ENCODE measurements at regions not wholly inside any gene's neighbourhood (a gene's known extent, or its start where the extent isn't known, plus 50 kb on each side); places are given as distances from the start of the nearest gene placed in this dataset.

DNA sequence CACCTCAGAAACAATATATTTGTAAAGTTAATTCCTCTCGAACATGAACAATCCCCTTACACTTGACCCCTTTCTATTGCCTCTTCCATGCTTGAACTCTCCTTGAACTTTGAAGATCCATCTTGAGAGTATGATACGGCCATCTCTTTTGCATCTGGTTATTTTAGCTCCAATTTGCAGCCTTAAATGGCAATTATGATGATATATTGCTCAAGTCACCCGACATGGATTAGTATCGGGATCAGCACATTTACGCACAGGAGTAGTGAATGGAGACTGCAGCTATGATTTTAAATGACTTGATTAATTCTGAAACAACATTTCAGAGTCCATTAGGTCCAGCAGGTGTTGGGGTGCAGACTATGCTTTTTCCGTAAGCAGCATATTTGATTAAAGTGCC lies 143.8 kb upstream of the PAQR3 start:
- DNase-seq, result no peak

DNA sequence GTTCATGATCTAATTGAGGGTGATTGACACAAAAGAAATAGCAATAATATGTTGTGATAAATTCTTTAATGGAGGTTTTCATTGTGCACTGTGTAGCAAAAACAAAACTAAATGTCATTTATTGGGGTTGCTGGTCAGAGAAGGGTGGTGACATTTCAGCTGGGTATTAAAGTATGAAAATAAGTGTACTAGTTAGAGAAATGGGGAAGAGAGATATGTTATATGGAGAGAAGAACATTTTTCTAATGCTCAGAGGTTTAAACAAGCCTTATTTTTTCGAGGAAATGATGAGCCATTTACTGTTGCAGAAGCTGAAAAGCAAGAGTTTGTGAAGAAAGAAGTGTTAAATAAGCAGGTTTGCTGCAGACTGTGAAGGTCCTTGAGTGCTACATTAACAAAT lies 142.7 kb upstream of the PAQR3 start:
- DNase-seq, result no peak

DNA sequence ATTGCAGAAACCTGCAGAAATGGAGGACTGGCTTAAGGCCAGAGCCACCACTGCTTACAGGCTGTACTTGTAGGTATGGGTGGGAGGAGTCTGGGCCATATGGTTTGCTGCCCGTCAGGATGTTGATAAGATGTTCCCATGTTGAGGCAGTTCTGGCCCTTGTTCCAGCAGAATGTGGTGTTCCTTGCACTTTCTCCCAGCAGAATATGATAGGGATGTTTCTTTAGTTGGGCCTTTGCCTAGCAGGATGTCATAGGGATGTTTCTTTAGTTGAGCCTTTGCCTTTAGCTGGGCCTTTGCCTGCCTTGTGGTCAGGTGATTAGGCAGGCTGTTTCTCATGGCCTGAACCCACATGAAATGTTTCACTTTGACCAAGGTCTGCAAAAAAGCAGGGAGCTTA lies 139.1 kb upstream of the PAQR3 start:
- no peak for DNase-seq

DNA sequence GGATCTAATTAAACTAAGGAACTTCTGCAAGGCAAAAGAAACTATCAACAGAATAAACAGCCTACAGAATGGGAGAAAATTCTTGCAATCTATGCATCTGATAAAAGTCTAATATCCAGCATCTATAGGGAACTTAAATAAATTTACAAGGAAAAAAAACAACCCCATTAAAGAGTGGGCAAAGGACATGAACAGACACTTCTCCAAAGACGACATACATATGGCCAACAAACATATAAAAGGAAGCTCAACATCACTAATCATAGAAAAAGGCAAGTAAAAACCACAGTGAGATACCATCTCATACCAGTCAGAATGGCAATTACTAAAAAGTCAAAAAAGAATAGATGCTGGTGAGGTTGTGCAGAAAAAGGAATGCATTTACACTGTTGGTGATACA lies 134.8 kb upstream of the PAQR3 start:
- no peak for DNase-seq

DNA sequence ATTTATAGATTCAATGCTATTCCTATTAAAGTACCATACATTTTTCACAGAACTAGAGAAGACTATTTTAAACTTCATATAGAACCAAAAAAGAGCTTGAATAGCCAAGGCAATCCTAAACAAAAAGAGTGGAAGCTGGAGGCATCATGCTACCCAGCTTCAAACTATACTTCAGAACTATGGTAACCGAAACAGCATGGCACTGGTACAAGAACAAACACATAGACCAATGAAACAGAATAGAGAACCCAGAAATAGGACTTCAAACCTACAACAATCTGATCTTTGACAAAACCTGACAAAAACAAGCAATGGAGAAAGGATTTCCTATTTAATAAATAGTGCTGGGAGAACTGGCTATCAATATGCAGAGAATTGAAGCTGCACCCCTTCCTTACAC lies 134.2 kb upstream of the PAQR3 start:
- DNase-seq, result no peak

DNA sequence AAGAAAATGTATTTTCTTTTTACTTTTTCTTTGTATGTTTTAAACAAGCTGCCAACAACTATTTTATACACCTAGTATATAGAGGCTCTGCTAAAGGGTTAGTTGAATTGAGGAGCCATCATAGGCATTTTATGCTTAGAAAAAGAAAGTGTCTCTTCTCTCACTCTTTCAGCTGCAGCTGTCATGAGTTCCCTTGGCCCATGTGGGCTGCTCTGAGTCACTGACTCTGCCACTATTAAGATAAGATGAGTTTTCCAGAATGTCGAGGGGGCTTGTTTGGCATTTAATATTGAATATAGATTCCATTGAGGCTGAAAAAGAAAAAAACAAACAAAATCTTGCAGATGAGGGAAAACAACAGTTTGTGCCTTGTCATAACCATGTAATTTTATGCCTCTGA lies 126.0 kb upstream of the PAQR3 start:
- DNase-seq, result no peak

DNA sequence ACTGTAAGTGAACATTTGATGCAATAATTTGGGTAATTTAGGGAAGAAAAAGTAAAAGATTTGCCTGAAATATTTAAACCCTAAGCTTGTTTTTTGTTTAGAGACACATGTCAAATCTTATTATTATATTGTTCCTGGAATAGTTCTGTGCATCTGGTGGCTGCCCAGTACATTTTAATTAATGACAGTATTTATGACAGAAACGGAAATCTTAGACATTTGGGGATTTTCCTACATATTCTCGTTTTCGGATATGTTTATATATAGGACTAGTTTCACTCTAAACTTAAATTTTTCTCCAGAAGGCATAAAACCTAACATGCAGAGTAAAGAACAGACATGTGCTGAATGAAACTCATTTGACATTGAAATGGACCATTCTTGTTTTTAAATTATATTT lies 125.6 kb upstream of the PAQR3 start:
- no peak for DNase-seq

DNA sequence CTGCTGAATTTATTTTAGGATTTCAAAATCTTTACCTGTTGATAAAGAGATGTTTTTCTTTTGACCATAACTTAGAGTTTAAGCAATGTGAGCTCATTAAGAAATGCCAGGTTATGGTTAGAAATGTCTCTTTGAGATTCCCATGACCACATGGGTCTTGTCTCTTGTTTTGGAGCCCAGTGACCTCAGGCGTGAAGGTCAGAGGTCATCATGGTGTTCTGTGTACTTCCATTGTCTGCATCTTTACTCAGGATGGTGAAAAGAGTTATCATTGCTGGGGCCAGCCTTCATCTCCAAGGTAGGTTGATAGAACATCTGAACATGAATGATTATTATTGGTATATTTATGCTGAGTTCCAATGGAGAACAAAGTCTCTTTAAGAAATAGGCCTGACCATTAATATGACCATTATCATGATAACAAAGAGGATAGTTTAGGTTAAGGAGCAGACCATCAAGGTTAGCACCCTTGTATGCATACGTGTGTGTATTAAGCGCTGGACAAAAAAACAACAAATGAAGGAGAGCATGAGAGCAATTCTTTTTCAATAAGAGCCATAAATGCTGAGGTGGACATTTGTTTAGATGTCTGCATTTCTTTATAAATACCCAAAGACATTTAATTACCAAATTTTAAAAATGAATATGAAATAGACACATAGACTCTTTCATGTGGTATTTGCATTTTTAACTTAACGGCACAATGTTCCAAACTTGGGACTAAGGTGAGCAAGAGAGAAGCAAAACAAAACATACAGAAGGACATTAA lies 120.6 kb upstream of the PAQR3 start:
- no peak for DNase-seq

DNA sequence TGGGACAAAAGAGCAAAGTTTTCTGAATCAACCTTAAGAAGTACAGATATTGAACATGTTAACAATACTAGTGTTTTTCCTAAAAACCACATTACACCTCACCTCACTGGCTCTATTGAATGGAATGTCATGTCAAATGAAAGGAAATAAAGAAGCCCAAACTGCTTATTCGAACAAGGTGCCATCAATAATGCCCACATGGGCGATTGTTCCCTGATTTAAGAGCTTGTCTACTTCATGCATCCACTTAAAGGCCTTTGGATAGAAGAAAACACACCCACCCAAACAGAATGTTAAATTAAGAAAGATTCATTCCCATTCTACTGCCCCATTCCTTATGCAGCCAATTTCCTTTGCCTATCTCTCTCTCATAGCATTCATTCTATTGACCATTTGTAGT lies 118.5 kb upstream of the PAQR3 start:
- no peak for DNase-seq

DNA sequence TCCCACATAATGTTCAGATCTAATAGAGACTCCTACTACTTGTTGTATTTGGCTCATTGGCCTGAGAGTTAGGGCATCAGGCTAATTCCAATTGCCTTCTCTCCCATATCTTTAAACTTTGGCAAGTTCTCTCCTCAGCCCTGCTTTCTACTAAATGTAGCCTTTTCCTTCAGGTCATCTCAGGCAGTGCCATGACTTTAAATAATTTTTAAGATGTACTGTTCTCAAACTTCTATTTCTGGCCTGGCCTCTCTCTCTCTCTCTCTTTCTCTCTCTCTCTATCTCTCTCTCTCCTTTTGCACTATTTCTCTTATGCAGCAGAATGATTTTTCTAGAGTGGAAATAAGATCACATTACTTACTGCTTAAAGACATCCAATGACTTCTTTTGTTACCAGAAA lies 114.5 kb upstream of the PAQR3 start:
- DNase-seq, result no peak

DNA sequence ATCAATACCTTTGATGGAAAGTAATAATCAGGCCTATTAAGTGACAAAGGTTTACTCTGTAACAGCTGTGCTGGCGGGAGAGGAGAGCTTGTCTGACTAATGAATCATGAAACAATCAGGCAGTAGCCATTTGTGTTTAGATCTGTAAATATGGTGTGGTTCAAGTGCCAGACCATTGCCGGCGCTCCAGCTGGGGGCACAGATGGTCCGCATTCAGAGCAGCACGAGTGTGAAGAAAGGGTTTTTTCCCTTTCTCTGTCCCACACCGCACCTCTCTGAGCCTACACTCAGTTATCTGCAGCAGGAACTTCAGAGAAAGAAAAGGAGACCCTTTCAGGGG lies 111.3 kb upstream of the PAQR3 start:
- DNase-seq, result no peak

DNA sequence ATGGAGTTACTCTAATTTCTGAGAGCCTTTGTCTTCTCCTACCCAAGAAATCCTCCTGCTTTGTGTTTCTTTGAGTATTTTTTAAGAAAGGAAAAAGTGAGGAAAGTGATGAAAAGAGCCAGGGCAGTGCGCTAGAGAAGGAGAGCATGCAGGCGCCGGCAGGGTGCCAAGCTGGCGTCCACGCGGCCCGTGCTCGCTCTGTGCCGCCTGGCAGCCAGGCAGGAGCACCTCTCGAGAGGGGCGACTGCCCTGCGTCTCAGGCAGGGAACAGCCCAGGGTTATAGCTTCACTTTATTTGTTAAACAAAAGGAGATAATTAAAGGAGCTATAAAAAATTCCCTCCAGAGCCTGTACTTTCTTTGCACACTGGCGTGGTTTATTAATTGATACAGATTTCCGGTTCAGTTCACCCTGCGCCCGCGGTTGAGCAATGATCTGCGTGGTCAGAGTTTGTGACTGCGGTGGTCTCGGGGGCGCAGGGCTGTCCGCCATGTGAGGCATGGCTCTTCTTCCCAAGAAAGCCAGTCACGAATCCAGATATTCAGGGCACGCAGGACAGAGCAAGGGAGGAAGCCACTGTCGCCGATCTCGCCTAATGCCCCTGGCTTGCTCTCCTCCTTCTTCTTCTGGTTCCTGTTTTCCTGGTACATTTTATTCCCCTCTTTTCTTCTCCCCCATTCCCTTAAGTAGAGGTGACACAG lies 110.8 kb upstream of the PAQR3 start:
- DNase-seq, result no peak

DNA sequence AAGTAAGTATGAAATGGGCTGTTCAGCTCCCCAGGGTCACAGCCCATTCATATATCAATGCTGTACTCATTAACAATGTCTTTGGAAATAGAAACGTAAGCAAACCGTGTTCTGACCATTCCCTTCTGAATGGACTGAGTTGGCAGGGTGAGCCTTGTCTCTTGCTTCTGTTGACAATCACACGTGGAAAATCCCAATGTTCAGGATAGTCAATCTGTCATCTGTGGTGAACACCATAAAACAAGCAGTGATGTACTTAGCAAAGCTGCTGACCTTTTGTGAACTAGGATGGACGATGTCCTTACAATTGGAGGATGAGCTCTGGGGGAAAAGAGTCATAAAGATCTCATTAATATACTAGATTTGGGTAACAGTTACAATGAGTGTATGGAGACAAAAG lies 109.6 kb upstream of the PAQR3 start:
- no peak for DNase-seq

DNA sequence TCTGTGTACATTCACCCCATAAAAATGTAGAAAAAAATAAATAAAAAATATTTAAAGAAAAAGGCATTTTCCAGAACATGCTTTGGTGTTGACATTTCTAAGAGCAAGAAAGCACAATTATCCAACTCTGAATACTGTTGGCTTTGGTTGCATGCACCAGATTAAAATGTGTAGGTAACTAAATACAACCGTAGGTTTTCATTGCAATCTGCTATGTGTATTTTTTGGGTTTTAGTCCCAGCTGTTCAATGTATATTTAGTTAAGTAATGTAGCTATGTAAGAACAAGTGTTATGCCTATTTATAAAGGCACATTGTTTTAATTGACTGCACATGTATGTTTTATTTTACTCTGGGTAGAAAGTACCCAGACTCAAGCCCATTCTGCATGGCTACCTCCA lies 108.1 kb upstream of the PAQR3 start:
- DNase-seq, result no peak

DNA sequence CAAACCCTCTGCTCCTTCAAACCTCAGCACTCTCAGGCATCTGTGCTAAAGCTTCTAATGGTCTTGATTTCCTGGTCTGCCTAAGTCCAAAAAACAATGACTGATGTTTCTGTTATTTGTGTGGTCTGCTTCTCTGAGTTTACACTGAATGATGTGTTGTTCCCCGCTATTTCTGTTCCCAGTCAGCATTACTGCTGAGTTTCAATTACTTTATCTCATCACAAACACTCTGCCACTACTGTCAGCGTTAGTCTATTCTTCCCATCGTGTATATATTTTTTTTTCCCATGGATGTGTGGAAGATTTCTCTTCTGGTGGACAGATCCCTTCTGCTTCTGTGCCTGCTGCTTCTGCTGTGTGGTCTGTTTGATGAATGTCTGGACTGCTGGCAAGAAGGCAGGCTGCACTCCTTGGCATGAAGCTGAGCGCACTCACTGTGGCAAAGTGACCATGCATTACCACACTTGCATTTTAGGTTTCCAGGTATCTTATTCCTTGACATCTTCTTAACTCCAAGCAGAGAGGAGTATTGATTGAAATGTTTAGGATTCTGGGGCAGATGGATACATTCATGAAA lies 106.9 kb upstream of the PAQR3 start:
- no peak for DNase-seq

DNA sequence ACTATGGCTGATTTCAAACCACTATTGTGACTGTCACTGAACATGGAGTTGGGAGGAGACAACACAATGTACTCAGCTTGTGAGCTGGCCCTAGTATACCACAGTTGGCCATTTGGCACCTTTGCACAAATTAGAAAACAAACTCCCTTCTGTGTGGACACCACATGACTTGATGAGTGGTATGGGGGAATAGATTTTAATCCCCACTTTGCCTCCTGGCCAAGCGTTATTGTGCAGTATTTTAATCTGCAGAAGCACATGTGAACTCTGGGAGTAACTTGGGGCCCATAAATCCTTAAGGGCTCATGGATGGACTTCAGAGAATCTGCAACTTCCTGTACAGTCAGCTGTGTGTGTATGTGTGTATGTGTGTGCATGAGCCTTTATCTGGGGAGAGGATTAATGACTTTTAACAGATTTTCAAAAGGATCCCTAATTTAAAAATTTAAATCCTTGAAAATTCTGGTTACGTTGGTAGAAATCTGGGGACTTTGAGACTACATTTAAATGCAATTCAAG lies 105.0 kb upstream of the PAQR3 start:
- DNase-seq, result no peak

DNA sequence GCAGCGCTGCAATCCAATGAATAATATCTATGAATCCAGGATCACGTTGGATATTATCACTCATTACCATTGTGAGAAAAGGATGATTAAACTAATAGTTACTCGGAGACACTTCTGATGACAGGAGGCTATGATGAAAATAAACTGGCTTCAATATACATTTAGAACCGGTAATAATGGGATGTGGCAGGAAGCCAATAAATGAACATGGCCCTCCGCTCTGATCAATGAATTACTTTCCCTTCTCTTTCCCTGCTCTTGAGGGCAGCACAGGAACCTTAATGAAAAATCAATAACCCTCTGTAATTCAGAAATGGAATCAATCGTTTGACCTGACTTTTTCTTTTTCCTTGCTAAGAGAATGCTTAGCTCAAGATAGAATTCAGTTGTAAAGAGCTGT lies 103.9 kb upstream of the PAQR3 start:
- no peak for DNase-seq

DNA sequence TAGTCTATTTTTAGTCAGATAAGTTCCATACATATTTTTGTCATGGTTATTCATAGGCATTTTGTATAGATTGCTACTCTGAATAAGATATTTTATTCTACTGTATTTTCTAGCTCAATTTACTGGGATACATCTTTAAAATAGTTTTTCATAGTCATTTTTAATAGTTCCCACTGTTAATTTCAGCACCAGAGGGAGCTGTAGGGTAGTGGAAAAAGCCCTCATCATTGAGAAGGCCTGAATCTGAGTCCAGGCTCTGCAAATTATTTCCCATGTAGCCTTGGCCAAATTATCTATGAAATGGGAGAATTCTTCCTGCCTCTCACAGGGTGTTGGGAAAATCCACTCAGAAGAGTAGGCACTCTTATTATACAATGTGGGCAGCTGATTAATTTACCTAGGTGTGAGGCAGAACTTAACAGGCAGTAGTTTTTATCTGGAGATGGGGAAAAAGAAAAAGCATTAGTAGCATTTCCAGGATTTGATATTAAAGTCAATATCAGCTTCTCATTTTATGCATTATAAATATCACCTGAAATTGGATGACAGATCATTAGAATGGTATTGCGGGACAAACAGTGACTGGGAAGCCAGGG lies 102.9 kb upstream of the PAQR3 start:
- no peak for DNase-seq

DNA sequence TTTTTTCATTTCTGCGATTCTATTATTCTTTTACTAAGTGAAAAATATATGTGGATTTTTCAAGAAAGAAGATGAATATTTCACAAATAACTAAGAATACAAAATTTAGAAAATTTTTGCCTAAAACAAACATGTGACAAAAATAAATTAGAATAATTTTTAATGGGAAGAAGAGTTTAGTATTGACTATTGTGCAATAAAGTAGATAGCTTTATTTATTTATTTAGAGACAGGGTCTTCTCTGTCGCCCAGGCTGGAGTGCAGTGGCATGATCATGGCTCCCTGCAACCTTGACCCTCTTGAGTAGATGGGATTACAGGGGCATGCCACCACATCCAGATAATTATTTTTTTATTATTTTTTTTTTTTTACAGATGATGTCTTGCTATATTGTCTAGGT lies 95.3 kb upstream of the PAQR3 start:
- no peak for DNase-seq

DNA sequence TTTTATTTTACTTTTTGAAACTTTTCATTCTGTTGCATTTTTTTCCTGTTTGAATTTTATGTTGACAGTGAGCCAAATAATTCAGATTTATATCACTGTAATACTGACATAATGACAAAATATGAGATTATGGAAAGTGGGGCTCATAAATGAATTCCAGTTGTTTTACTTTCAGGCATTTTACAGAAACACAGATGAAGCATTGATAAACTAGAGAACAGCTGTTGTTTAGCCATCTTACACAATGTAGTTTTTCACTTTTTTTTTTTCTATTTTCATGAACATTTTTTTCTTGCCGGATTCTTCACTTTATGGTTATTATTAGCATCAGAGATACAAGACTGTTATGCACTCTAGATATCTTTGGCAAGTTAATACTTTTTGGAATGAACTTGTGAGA lies 91.7 kb upstream of the PAQR3 start:
- DNase-seq, result no peak

DNA sequence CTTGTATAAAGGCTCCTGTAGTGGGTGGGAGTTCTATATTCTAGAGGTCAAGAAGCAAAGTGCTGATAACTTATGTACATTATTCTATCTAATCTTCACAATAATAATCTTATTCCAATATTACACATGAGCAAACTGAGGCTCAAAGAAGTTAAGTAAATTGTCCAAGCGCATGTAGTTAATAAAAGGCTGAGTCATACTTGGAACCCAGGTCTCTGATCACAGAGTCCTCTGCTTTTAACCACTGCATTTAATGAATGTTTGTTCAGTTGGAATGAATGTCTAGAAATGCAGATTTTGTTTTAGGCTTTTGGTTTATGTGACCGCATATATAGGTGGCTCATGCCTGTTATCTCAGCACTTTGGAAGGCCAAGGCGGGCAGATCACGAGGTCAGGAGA lies 88.4 kb upstream of the PAQR3 start:
- DNase-seq, result no peak

DNA sequence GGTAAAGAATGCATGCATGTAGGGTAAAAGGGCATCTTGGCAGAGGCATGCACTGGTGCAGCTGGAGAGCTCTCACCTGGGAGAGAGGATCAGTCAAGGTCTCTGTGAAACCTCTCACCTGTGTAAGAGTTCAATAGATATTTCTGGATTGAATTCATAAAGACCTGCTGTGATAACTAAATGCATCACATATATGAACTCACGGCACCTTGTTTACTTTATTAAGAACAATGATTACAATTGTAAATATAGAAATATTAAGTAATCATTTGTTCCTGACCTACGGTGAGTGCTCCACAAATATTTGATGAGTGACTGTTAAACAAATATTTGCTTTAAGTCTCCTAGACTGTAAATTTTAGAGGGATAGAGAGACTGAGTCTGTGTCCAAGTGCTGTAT lies 85.9 kb upstream of the PAQR3 start:
- no peak for DNase-seq
